CD4-positive, CD25-positive, alpha-beta regulatory T cell (primary cell): ENCODE measurements at regions not wholly inside any gene's neighbourhood (a gene's known extent, or its start where the extent isn't known, plus 50 kb on each side); places are given as distances from the start of the nearest gene placed in this dataset.
A peak's percentile ranks its signal among the peaks of the same experiment; 100 is the strongest.

Experiments used
- ATAC-seq, 2 donors: fragments of 150-1000 bp; cut with Tn5 transposase; one replicate each; pipeline ENCODE4 v1.10.0; 2021; ENCODE audit warnings: low read depth in 2 of 2, moderate number of reproducible peaks in 2 of 2, moderate library complexity in 1 of 2
- DNase-seq, 3 donors: peaks; one replicate each; pipeline versions ENCODE4 v3.0.0 to v3.0.0-alpha.2; 2012 to 2022; ENCODE audit warnings: mixed read lengths in 1 of 3
- H3K27ac ChIP-seq: one replicate; pipeline ENCODE4 v1.7.0; 2013; ENCODE audit warnings: mild to moderate bottlenecking, low read length; ENCODE audit not compliant: insufficient read depth, poor library complexity, severe bottlenecking
- H3K27me3 ChIP-seq: one replicate; pipeline ENCODE4 v1.7.0; 2013; ENCODE audit warnings: low read length; ENCODE audit not compliant: control insufficient read depth, insufficient read depth
- H3K36me3 ChIP-seq: one replicate; pipeline ENCODE4 v1.7.0; 2013; ENCODE audit warnings: mild to moderate bottlenecking, low read length, moderate library complexity; ENCODE audit not compliant: control insufficient read depth, insufficient read depth
- H3K4me1 ChIP-seq: 2 replicates; pipeline ENCODE4 v1.7.0; 2013; ENCODE audit warnings: mild to moderate bottlenecking, low read length; ENCODE audit not compliant: insufficient read depth, control insufficient read depth, poor library complexity, severe bottlenecking
- H3K4me3 ChIP-seq: one replicate; pipeline ENCODE4 v1.7.0; 2013; ENCODE audit warnings: low read depth, mild to moderate bottlenecking, low read length, moderate library complexity
- H3K9me3 ChIP-seq, 2 experiments: 1 replicate in 1 of 2; 2 replicates in 1 of 2; pipeline ENCODE4 v1.7.0; 2013; ENCODE audit warnings: low read length in 2 of 2, mild to moderate bottlenecking in 1 of 2, moderate library complexity in 1 of 2; ENCODE audit not compliant: control insufficient read depth in 2 of 2
- H3K27ac Mint-ChIP-seq, 3 donors: one replicate each; pipeline ENCODE4 v1.8.0; 2020 to 2022; ENCODE audit warnings: mild to moderate bottlenecking in 3 of 3, mixed read lengths in 3 of 3, moderate library complexity in 2 of 3
- H3K27me3 Mint-ChIP-seq: one replicate; pipeline ENCODE4 v1.8.0; 2022; ENCODE audit warnings: mild to moderate bottlenecking, mixed read lengths
- H3K36me3 Mint-ChIP-seq: one replicate; pipeline ENCODE4 v1.8.0; 2020; ENCODE audit warnings: mixed read lengths
- H3K4me1 Mint-ChIP-seq, 4 donors: one replicate each; pipeline ENCODE4 v1.8.0; 2020 to 2022; ENCODE audit warnings: mixed read lengths in 4 of 4, mild to moderate bottlenecking in 1 of 4
- H3K4me3 Mint-ChIP-seq, 4 donors: one replicate each; pipeline ENCODE4 v1.8.0; 2020 to 2022; ENCODE audit warnings: mild to moderate bottlenecking in 4 of 4, mixed read lengths in 4 of 4, moderate library complexity in 3 of 4
- H3K9me3 Mint-ChIP-seq, 7 donors: one replicate each; pipeline ENCODE4 v1.8.0; 2020 to 2022; ENCODE audit warnings: mixed read lengths in 7 of 7, mild to moderate bottlenecking in 3 of 7, moderate library complexity in 2 of 7

GRCh38 chr2:16493788-16494187 is 171.8 kb downstream of the CYRIA start:
- Mint-ChIP-seq H3K9me3 (peaks cover 0 to 2% (median 0%) of the 10 kb centered on the region in 7 donors), H3K36me3 (no peaks in the 10 kb centered on the region), H3K4me1 (no peaks in the 10 kb centered on the region), H3K27me3 (peaks cover 8% of the 10 kb centered on the region), H3K4me3 (no peak overlapping the region), H3K27ac (no peak overlapping the region)
- ATAC-seq: no peak
- H3K4me1 ChIP-seq: no peaks in the 10 kb centered on the region
- no peak overlapping the region for H3K4me3 ChIP-seq
- no peaks in the 10 kb centered on the region for H3K9me3 ChIP-seq
- no peaks in the 10 kb centered on the region for H3K36me3 ChIP-seq
- no peak overlapping the region for H3K27ac ChIP-seq
- DNase-seq: no peak
- no peaks in the 10 kb centered on the region for H3K27me3 ChIP-seq

- DNase-seq: no peak
- H3K27me3 Mint-ChIP-seq: peaks cover 12% of the 10 kb centered on the region
- no peaks in the 10 kb centered on the region for H3K36me3 Mint-ChIP-seq
- Histone ChIP-seq H3K9me3 (no peaks in the 10 kb centered on the region), H3K4me1 (no peaks in the 10 kb centered on the region), H3K27me3 (no peaks in the 10 kb centered on the region), H3K36me3 (no peaks in the 10 kb centered on the region), H3K4me3 (no peak overlapping the region), H3K27ac (no peak overlapping the region)
- H3K4me1 Mint-ChIP-seq: no peaks in the 10 kb centered on the region
- ATAC-seq: no peak
- H3K4me3 Mint-ChIP-seq: no peak overlapping the region
- H3K27ac Mint-ChIP-seq: no peak overlapping the region
- H3K9me3 Mint-ChIP-seq: peaks cover 0 to 4% (median 0%) of the 10 kb centered on the region in 7 donors
These were observed 177.9 kb downstream of the CYRIA start for GRCh38 chr2:16487686-16488085.

GRCh38 chr2:16485251-16485650 is 180.4 kb downstream of the CYRIA start:
- Mint-ChIP-seq H3K4me3 (no peak overlapping the region), H3K27ac (no peak overlapping the region), H3K27me3 (peaks cover 8% of the 10 kb centered on the region), H3K4me1 (no peaks in the 10 kb centered on the region), H3K36me3 (no peaks in the 10 kb centered on the region), H3K9me3 (peaks cover 0 to 4% (median 0%) of the 10 kb centered on the region in 7 donors)
- Histone ChIP-seq H3K27ac (no peak overlapping the region), H3K27me3 (no peaks in the 10 kb centered on the region), H3K9me3 (no peaks in the 10 kb centered on the region), H3K4me3 (no peak overlapping the region), H3K36me3 (no peaks in the 10 kb centered on the region), H3K4me1 (no peaks in the 10 kb centered on the region)
- DNase-seq: no peak
- ATAC-seq: no peak

GRCh38 chr2:16482460-16482859 is 183.2 kb downstream of the CYRIA start:
- Histone ChIP-seq H3K27me3 (no peaks in the 10 kb centered on the region), H3K27ac (no peak overlapping the region), H3K4me1 (no peaks in the 10 kb centered on the region), H3K9me3 (no peaks in the 10 kb centered on the region), H3K36me3 (no peaks in the 10 kb centered on the region), H3K4me3 (no peak overlapping the region)
- ATAC-seq: no peak
- H3K27me3 Mint-ChIP-seq: no peaks in the 10 kb centered on the region
- H3K4me1 Mint-ChIP-seq: no peaks in the 10 kb centered on the region
- peaks cover 0 to 4% (median 0%) of the 10 kb centered on the region in 7 donors for H3K9me3 Mint-ChIP-seq
- H3K27ac Mint-ChIP-seq: peak overlapping the region in 1 of 3 donors; percentile 33
- no peaks in the 10 kb centered on the region for H3K36me3 Mint-ChIP-seq
- DNase-seq: no peak
- H3K4me3 Mint-ChIP-seq: no peak overlapping the region

GRCh38 chr2:16481351-16481750 is 184.3 kb downstream of the CYRIA start:
- H3K4me3 Mint-ChIP-seq: no peak overlapping the region
- H3K27ac Mint-ChIP-seq: no peak overlapping the region
- H3K27me3 Mint-ChIP-seq: no peaks in the 10 kb centered on the region
- no peak overlapping the region for H3K4me3 ChIP-seq
- DNase-seq (no peak), ATAC-seq (no peak)
- H3K4me1 Mint-ChIP-seq: no peaks in the 10 kb centered on the region
- H3K36me3 ChIP-seq: no peaks in the 10 kb centered on the region
- H3K27ac ChIP-seq: no peak overlapping the region
- no peaks in the 10 kb centered on the region for H3K36me3 Mint-ChIP-seq
- no peaks in the 10 kb centered on the region for H3K4me1 ChIP-seq
- H3K9me3 Mint-ChIP-seq: peaks cover 0 to 4% (median 0%) of the 10 kb centered on the region in 7 donors
- H3K9me3 ChIP-seq: no peaks in the 10 kb centered on the region
- no peaks in the 10 kb centered on the region for H3K27me3 ChIP-seq

- Mint-ChIP-seq H3K36me3 (no peaks in the 10 kb centered on the region), H3K27me3 (no peaks in the 10 kb centered on the region), H3K27ac (no peak overlapping the region), H3K4me1 (no peaks in the 10 kb centered on the region), H3K4me3 (no peak overlapping the region), H3K9me3 (peaks cover 0 to 4% (median 0%) of the 10 kb centered on the region in 7 donors)
- Histone ChIP-seq H3K4me3 (no peak overlapping the region), H3K27me3 (no peaks in the 10 kb centered on the region), H3K27ac (no peak overlapping the region), H3K9me3 (no peaks in the 10 kb centered on the region), H3K36me3 (no peaks in the 10 kb centered on the region), H3K4me1 (no peaks in the 10 kb centered on the region)
- ATAC-seq (no peak), DNase-seq (no peak)
These were observed 185.9 kb downstream of the CYRIA start for GRCh38 chr2:16479721-16480120.

GRCh38 chr2:16478434-16479210 is 187.0 kb downstream of the CYRIA start:
- no peak for DNase-seq
- Histone ChIP-seq H3K36me3 (no peaks in the 10 kb centered on the region), H3K4me3 (no peak overlapping the region), H3K27ac (no peak overlapping the region), H3K27me3 (no peaks in the 10 kb centered on the region), H3K4me1 (no peaks in the 10 kb centered on the region), H3K9me3 (no peaks in the 10 kb centered on the region)
- Mint-ChIP-seq H3K36me3 (no peaks in the 10 kb centered on the region), H3K27me3 (no peaks in the 10 kb centered on the region), H3K4me1 (no peaks in the 10 kb centered on the region), H3K4me3 (no peak overlapping the region), H3K9me3 (peaks cover 0 to 2% (median 0%) of the 10 kb centered on the region in 7 donors), H3K27ac (no peak overlapping the region)
- ATAC-seq: no peak

DNA sequence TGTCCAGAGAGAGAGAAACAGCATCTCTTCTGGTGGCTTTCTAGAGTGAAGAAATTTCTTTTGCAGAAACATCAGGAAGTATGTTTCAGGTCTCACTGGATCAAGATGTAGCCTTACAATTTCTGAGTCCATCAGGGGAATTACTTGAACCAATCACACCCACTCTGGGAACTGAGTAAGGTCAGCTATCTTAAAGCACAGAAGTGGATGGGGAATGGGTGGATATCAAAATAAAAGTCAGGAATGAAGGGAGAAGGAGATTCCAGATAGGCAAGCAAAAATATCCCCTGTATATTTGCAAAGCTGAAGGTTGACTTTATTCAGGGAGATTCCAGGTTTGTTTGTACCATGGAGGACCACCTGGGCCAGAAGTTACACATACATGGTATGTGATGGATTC is 188.0 kb downstream of the CYRIA start:
- H3K4me3 Mint-ChIP-seq: no peak overlapping the region

More for the DNA sequence above, 188.0 kb downstream of the CYRIA start:
- ATAC-seq (no peak), DNase-seq (no peak)
- no peaks in the 10 kb centered on the region for H3K36me3 ChIP-seq
- no peak overlapping the region for H3K27ac Mint-ChIP-seq
- H3K4me1 Mint-ChIP-seq: no peaks in the 10 kb centered on the region
- no peak overlapping the region for H3K27ac ChIP-seq
- no peaks in the 10 kb centered on the region for H3K27me3 ChIP-seq
- no peaks in the 10 kb centered on the region for H3K9me3 ChIP-seq
- no peak overlapping the region for H3K4me3 ChIP-seq
- no peaks in the 10 kb centered on the region for H3K36me3 Mint-ChIP-seq
- no peaks in the 10 kb centered on the region for H3K27me3 Mint-ChIP-seq
- peaks cover 0 to 2% (median 0%) of the 10 kb centered on the region in 7 donors for H3K9me3 Mint-ChIP-seq
- H3K4me1 ChIP-seq: no peaks in the 10 kb centered on the region
